ENCODE measurements at regions not wholly inside any gene's neighbourhood (a gene's known extent, or its start where the extent isn't known, plus 50 kb on each side); places are given as distances from the start of the nearest gene placed in this dataset.

DNA sequence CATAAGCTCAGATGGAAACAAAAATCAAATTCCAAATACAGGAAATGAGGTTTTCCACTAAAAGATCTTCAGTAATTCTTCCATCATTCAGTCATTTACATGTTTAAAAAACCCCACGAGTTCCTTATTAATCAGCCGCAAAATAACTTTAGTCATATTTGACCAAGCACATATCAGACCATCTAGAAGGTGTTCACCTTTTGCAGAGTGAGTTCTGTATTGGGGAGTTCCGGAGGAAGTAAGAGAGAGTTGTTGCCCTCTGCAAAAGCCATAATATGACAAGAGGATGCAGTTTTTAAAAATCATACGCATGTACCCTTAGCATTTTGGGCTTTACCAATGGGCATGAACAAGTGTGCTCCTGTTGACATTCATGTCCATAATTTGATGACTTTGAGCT, 61.6 kb downstream of the CCR1 start:
- DNase-seq (ENCODE audit: low read depth) = no peak

DNA sequence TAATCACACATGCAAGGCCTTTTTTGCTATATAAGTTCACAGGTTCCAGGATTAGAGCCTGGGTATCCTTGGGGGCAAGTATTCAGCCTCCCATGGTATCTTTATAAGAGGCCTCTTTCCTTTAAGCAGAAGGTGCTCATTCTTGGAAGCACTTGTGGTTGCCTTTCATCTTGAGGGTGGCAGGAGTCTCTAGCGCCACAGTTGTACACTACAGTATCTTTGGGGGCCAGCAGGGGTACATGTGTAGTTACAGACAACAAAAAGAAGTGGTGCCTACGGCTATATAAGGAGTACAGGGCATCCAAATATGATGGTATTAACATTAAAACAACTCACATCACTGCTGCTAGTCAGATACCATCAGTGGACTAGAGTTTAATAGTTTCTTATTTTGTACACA, 62.1 kb downstream of the CCR1 start:
- no peak for DNase-seq (ENCODE audit: low read depth)

DNA sequence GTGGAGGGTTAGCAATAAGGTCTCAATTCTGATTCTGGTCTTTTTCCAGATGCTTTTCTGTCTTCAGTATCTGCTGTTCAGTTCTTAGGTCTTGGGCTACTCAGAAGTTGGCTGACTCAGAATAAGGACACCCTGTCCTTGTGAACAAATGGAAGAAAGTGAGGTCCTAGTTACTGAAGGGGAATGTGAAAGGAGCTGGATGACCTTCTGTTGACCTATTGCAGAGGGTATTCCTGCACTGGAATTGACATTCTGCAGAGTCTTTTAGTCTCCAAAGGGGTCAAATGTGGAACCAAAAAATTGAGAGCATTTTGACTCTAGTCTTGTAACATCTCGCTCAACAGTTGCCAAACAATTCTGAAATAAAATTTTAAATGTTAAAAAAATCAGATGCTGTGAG, 63.0 kb downstream of the CCR1 start:
- no peak for DNase-seq (ENCODE audit: low read depth)

DNA sequence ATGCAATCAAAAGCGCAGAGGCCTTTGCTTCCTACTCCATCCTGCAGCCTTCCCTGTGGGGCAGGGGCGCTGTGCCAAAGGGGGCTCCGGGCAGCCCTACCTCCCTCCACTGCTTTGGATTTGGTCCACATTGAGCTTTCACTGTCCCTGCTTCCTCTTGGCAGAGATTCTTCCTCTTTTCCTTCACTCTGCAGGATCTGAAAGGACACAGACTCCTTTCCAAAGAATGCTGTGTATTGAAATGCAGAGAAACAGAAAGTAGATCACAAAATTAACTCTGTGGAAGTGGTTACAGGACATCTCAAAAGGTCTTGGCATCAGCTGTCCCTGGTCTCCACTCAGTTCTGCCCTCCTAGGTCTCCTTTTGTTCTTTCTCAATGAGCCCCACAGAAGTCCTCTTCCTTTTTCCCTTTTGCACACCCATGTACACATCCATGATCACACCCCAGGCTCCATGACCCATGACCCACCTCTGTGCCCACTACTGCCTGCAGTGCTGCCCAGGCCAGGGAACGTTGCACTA, 64.1 kb downstream of the CCR1 start:
- DNase-seq (ENCODE audit: low read depth) = no peak

DNA sequence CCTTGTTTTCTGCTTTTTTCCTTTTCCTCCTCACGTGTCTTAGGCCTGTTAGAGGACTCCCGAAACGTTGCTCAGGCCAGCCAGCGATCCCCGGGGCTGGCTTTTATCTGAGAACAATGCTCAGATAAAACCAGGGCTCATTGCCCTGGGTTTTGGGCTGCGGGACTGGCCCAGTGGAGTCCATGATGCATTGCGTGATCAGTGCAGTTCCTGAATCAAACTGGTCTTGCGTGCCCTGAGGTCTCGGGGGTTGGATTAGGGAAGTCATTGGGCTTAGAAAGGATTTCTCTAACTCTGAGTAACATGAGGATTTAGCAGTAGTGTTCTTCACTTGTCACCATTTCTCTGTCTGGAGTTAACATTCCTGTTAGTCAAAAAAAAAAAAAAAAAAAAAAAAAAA, 66.3 kb downstream of the CCR1 start:
- DNase-seq (ENCODE audit: low read depth) = no peak

DNA sequence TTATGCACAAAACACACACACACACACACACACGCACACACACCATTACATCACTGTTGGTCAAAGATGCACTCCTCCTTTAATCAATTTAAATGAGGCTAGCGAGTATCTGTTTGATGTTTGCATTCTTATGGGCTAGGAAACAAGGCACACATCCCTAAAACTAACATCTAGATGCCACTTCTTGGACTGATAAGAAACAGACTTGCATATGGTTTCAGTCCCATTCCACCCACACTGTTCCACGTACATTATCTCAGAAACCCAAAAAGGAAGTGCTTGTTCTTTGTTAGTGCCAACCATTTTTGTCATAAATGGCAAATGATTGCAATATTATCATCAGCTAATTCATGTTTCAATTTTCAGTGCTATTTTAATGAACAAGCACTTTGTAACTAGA, 69.5 kb downstream of the CCR1 start:
- no peak for DNase-seq (ENCODE audit: low read depth)

DNA sequence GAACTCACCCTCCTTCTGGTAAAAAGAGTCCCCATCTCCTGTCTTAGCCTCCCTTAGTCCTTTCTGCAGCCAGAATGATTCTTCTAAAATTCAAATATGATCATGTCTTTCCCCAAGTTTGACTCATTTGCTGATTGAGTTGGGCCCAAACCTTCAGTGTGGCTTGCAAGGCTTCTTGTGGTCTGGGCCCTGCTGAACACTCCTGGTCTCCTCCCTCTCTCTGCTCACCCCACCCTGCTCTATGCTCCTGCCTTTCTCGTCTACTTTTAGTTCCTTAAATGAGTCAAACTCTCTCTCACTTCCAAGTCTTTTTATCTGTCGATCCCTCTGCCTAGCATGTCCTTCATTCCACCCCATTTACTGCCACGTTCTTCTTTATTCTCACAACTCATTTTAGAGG, 72.6 kb downstream of the CCR1 start:
- no peak for DNase-seq (ENCODE audit: low read depth)

DNA sequence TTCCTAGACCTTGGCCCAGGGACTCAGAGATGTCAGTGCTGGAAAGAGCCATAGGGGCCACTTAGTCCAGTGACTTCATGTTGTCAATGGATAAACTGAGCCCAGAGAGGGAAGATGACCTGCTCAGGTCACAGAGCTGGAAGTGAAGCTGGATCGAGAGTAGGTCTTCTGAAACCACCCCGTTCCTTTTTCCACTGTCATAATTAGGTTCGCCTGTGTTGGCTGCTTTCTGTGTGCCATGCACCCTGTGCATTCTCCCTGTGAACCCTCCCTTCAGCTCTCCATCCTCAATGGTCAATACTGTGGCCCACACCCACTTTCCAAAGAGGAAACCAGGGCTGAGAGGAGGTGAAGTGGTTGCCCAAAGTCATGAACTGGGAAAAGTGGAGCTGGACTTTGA, 74.8 kb downstream of the CCR1 start:
- DNase-seq (ENCODE audit: low read depth) = no peak

DNA sequence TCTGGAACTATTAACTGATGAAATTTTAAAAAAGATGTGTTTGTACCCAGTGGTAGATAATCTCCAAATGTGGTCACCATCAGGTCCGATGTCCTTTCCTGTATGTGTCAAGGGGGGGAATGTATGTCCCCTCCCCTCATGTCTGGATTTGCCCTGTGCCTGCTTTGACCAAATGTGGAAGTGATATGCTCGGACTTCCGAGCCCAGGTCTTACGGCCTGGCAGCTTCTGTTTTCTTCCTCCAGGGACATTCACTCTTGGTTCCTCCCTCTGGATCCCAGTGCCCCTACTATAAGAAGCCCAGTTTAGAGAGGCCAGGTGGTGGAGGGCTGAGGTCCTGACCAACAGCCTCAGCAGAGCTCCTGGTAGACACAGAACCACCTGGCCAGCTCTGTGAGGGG, 75.5 kb downstream of the CCR1 start:
- DNase-seq (ENCODE audit: low read depth) = no peak

DNA sequence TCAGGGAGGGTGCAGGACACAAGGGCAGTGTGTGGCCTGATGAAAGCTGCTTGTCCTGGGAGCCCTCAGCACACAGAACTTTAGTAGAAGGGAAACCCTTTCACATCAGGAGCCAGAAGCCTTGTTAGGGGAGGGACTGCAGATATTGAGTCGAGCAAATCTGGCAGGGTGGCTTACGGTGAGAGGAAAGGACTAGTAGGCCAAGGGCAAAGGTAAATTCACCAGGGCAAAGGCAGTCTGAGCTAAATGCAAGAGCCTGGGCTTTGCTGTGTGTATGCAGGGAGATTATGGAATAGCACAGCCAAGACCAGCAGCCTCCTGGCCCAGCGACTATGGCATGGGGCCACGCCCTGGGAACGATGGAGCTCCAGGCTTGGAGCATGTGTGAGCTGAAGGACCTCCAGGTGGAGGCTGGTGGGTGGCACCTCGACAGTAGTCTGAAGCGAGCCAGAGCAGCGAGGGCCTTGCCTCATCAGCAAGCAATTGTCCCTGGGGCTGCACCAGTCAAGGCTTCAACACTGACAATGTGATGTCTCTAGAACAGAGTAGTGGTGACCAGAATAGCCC, 76.1 kb downstream of the CCR1 start:
- no peak for DNase-seq (ENCODE audit: low read depth)

DNA sequence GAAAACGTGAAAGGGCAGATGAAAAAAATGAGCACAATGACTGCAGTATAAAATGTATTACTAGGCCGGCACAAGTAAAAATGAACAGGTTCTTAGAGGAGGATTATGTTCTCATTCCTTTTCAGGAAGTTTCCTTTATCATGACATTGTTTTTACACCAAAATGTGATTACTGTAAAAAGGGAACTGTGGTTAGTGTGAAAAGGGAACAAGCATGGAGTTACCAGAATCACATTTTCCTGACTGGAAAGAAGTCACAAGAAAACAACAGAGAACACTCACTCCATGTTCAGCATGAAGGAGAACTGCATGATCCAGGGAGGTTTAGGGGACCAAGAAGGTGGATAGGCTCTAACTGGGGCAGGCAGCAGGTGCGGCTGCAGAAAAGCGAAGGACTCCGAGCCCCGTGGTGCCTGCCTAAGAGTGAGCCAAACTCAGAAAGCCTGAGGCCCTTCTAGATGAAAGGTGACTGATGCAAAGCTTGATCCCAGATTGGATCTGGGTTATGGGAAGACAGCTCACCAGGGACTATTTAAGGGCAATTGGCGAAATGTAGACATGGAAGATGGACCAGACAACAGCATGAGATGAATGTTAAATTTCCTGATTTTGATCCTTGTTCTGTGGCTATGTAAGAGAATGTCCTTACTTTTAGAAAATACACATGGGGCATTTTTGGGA, 77.3 kb downstream of the CCR1 start:
- DNase-seq (ENCODE audit: low read depth) = no peak

DNA sequence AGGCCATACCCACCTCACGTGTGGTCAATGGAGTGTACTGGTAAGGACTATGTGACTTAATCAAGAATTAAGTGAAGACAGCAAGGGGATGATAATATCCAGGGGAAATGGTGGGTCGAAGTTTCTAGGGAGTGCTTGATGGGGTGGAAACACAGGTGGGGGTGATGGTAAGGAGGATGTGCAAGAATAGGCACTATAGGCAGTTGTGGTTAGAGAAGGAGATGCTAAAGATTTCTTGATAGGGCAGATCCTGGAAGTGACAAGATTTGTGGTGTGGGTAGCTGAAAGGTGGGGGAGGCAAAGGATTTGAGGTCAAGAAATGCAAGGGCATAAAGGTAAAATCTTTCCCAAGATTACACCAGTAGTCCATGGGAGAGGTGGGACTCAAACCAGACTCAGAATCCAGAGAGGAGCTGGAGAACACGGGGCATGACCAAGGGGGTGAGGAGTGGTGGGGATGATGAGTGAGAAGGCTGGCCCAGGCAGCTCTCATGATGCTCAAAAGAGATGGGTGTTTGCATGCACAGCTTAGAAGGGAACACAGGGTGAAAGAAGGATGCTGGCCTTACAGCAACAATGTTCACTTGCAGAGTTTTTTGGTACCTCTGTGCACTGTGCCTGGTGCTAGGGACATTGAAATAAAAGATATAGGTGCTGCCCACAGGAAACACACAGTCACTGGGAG, 78.4 kb downstream of the CCR1 start:
- no peak for DNase-seq (ENCODE audit: low read depth)

DNA sequence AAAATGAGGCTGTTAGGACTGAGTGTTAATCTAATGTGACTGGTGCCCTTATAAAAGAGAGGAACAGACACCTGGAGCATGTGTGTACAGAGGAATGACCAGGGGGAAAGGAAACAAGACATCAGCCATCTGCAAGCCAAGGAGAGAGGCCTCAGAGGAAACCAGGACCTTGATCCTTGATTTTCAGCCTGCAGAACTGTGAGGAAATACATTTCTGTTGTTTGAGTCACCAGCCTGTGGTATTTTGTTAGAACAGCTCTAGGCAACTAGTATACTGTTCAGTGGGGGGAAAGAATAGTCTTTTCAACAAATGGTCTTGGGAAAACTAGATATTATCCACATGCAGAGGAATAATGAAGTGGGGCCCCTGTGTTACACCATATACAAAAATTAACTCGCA, 80.6 kb downstream of the CCR1 start:
- no peak for DNase-seq (ENCODE audit: low read depth)

DNA sequence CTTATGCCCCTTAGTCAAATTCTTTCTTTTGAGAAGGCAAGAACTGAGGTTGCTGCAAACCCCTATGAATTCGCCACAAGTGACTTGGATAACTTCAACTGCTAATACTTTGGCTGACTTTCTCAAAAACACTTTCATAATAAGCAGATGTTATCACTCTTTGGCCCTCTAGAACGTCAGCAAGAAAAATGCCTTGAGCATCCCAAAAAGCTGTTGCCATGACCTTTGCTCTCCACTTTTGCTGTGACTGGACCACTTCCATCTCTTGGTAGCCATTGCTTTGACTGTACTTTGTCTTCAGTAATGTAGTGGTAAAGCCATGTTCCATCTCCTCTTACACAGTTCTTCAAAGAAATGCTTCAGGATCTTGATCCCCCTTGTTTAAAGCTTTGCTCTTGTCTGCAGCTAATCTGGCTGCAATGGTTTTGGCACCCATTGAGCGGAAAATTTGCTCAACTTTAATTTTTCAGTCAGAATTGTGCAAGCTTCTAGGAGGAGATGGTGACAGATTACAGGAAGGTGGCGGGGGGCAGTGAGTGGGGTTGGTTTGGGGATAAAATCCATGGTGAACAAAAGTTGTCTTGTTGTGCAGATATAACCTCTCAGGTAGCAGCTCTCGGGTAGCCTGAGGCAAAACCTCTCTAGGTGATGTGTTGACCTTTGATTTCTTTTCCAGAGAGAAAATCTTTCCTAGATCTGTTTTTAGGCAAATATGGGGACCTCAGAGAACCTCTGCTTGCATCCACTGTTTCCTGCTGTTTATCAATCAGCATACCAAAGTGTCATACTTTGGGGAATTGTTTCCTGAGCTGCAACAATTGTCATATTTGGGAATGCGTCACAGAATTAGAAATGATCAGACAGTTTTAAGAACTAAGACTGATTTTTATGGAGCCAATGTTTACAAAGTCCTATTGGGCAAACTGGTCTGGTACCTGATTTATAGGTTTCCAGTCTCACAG, 83.6 kb downstream of the CCR1 start:
- no peak for DNase-seq (ENCODE audit: low read depth)

DNA sequence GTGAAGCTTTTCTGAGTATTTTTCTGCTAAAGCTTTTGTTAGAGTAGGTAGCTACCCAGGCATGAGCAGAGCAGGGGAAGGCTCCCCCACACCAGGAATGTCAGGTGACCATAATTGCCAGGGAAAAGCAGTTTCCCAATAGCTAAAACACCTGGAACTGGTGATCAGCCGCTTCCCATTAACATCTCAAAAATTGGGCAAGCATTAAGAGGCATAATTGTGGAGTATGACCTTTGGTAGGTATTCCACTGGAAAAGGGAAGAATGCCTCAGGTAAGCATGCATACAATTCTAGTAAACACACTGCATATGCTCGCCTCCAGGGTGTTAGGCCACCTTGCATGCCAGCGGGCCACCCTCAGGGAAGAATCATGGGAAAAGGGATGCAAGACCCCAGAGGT, 84.5 kb downstream of the CCR1 start:
- no peak for DNase-seq (ENCODE audit: low read depth)

DNA sequence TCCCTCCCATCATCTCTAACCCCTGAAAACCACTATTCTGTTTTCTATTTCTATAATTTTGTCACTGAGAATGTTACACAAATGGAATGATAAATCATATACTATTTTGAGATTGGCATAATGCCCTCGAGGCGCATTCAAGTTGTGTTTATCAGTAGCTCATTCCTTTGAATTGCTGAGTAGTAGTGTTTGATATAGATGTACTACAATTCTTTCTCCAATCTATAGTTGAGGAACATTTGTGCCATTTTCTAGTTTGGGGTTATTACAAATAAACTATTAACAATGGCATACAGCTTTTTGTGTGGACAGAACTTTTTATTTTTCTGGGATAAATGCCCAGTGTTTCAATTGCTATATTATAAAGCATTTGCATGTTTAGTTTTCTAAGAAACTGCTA, 86.0 kb downstream of the CCR1 start:
- DNase-seq (ENCODE audit: low read depth) = no peak

DNA sequence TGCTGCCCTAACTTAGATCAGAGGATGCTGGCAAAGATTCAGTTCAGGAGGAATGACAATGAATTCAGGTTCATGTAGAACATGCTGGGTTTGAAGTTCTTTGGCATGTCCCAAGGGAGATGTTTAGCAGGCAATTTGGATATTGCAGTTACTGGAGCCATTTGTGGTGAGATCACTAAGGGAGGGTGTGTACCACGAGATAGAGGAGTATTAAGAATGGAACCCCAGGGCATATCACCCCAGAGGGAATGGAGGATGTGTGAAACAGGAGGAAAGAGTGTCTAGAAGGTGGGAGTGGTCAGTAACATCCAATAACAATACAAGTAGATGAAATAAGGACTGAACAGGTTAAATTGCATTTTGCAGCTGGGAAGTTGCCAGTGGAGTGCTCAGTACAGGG, 87.1 kb downstream of the CCR1 start:
- DNase-seq (ENCODE audit: low read depth) = no peak

DNA sequence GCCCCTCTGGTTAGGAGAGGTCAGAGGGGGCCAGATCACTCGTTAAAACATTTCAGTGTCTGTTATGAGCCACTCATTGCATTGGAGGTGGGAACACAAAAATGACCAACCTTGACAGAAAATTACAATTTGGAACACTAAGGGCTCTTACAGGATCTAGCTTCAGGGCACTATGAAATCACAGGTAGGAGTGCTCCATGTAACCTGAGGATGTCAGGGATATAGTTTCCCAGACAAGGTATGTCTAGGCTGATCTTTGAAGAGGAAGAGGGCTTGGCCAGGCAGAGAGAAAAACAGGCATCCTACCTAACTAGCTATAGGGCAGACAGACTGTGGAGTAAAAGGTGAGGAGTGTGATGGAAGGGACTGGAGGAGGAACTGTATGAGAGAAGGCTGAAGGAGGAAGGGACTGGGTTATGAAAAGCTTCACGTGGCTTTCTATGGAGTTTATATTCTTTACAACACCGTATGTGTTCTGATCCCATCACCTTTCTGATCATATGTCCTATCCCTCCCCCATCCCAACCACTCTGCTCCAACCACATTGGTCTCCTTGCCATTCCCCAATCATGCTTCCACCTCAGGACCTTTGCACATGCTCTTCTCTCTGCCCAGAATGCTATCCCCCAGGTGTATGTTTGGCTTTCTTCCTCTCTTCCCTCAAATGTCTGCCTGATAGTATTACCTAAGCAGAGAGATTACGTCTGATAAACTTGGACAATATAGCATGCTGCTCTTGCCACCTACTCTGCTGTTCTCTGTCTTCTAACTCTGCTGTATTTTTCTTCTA, 88.2 kb downstream of the CCR1 start:
- DNase-seq (ENCODE audit: low read depth) = no peak

DNA sequence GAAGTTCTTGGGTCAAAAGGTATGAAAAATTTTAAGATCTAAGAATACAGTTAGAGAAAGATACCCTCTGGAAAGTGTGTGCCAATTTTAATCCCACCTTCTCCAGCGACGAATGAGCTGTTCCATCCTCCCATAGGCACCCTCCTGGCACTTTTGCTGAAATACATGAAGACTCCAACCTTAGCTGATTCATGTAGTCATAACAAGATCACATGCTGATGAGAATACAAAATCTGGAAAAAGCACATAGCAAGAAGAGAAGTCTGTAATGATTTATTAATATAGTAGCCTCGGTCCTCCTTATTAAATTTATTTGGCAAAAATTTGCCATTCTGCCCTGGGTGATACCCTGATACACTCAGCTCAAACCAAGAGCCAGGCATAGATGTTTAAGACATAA, 88.9 kb downstream of the CCR1 start:
- no peak for DNase-seq (ENCODE audit: low read depth)

DNA sequence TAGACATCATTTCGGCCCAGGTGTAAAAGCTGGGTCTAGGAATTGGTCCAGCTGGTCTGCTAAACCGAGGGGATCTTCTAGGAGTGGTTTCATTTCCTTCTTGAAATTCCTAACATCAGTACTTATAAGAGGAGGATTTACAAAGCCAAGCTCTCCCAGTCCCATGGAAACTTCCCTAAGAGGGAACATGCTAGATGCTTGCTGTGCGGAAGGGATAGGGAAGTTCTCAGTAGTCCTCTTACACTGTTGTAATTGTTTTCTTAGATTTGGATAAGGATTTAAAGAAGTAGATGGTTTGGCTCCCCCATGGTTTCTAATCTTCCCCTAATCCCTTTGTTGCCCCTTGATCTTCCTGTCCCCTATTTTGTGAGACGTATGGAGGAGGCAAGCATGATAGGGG, 89.7 kb upstream of the XCR1 start:
- DNase-seq (ENCODE audit: low read depth) = no peak

DNA sequence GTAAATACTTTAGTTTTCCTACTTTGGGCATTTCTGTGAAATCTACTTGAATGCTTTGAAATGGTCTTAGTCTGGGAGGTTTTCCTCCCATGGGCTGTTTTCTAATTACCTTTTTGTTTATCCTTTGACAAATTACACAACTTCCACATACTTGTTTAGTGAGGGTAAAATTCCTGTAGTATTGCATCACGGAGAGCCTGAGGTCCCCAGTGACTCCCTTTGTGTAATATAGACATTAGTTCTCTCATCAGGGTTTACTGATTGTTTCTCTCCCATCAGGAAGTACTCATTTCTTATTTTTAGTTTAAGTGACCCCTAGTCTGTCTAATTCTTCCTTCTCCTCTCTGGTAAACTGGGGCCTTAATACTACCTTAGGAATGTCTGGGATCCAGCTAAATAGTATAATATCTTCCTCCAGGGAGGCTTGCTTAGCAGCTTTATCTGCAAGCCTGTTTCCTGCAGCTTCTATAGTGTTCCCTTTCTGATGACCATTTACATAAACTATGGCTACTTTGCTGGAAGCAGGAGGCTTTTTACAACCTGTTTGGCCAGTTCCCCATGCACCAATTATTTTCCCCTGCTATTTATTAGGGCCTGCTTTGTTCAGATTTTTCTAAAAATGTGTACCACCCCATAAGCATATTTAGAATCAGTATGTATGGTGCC, 87.2 kb upstream of the XCR1 start:
- no peak for DNase-seq (ENCODE audit: low read depth)

Measured in stimulated activated CD8-positive, alpha-beta memory T cell treated with anti-CD3 and anti-CD28 coated beads, Interleukin-15, amount 100 ng/mL, for 1 hour (primary cell).